ENCODE measurements at regions not wholly inside any gene's neighbourhood (a gene's known extent, or its start where the extent isn't known, plus 50 kb on each side); places are given as distances from the start of the nearest gene placed in this dataset.
"Not testable (repeated sequence)": the region's sequence is repeated elsewhere in the genome, so short reads cannot be mapped to it uniquely, and the experiment has no call there.

DNA sequence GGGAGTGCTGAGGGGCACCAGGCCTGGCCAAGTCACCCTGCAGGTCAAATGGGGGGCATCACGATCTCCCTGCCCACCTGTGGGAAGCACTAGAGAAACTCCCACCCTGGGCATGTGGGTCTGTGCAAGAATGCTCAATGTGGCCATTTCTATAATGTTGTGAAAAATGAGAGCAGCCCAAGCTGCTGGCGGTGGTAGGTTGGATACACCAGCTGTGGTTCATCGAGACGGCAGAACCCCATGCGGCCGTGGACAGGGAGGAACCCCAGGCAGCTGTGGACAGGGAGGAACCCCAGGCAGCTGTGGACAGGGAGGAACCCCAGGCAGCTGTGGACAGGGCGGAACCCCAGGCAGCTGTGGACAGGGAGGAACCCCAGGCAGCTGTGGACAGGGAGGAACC lies 129.1 kb downstream of the BRD1 start:
- not testable (repeated sequence) for H3K23ac ChIP-seq (ENCODE audit: low read depth, low read length, poor library complexity); H3K4me1 ChIP-seq (ENCODE audit: control insufficient read depth in 2 of 2, insufficient read depth in 1 of 2, low read depth in 1 of 2, low read length in 2 of 2); H3K9ac ChIP-seq (ENCODE audit: low read depth, low read length, poor library complexity); H3K4me3 ChIP-seq (ENCODE audit: low read length in 2 of 2); H3K36me3 ChIP-seq (replicated peaks in 1 of 2; ENCODE audit: control insufficient read depth in 2 of 2, insufficient read depth in 2 of 2, low read length in 2 of 2); H2AK5ac ChIP-seq (ENCODE audit: low read depth, low read length); H3K14ac ChIP-seq (ENCODE audit: low read length); H3K4ac ChIP-seq (ENCODE audit: low read length); H3K4me2 ChIP-seq (ENCODE audit: insufficient read depth, low read length, poor library complexity, severe bottlenecking); H3K27me3 ChIP-seq (ENCODE audit: control insufficient read depth in 3 of 3, insufficient read depth in 3 of 3, low read depth in 1 of 3, low read length in 3 of 3); H3K27ac ChIP-seq (replicated peaks; ENCODE audit: low read length); DNase-seq (ENCODE audit: low spot score); H2BK12ac ChIP-seq (ENCODE audit: low read length); H3K9me3 ChIP-seq (replicated peaks in 1 of 2; ENCODE audit: control insufficient read depth in 2 of 2, insufficient read depth in 1 of 2, low read depth in 1 of 2, low read length in 2 of 2); H4K8ac ChIP-seq (ENCODE audit: low read depth, low read length); H3K79me1 ChIP-seq (ENCODE audit: low read depth, low read length); H2AFZ ChIP-seq (ENCODE audit: low read length); H2BK120ac ChIP-seq (ENCODE audit: low read depth, low read length); H2BK5ac ChIP-seq (ENCODE audit: low read length); H2BK15ac ChIP-seq (ENCODE audit: low read length)
- H3K18ac ChIP-seq (ENCODE audit: low read length), result peak overlapping the region; percentile 49
- WGBS, 2 donors (ENCODE audit: extremely low coverage in 2 of 2, insufficient read length in 2 of 2, insufficient replicate concordance in 1 of 2), result no CpG with 5 or more reads among the region's 7 CpGs
- peak overlapping the region; percentile 64 for H4K91ac ChIP-seq (ENCODE audit: low read depth, low read length, poor library complexity)

DNA sequence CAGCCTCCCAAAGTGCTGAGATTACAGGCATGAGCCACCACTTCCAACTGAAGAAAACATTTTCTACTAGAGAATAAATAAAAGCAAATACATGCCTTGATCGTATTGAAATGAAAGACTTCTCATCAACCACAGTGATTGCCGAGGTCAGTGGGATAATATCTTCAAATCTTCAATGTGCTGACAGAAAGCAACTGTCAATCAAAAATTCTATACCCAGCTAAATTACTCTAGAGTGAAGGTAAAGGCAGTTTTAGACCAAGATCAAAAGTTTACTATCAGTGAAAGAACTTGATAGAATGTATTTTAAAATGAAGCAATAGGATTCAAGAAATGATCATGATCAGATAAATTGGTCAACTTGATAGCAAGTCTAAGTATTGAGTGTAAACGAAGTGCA lies 130.6 kb downstream of the BRD1 start:
- H2BK120ac ChIP-seq (ENCODE audit: low read depth, low read length), result no peak overlapping the region
- no peaks in the 10 kb centered on the region for H3K4me1 ChIP-seq (ENCODE audit: control insufficient read depth in 2 of 2, insufficient read depth in 1 of 2, low read depth in 1 of 2, low read length in 2 of 2)
- peaks cover 0 to 11% of the 10 kb centered on the region in 2 donors for H3K9me3 ChIP-seq (replicated peaks in 1 of 2; ENCODE audit: control insufficient read depth in 2 of 2, insufficient read depth in 1 of 2, low read depth in 1 of 2, low read length in 2 of 2)
- no peak overlapping the region for H2BK15ac ChIP-seq (ENCODE audit: low read length)
- H4K91ac ChIP-seq (ENCODE audit: low read depth, low read length, poor library complexity), result no peak overlapping the region
- H2AK5ac ChIP-seq (ENCODE audit: low read depth, low read length), result no peak overlapping the region
- H2BK5ac ChIP-seq (ENCODE audit: low read length), result no peak overlapping the region
- no peak overlapping the region for H2AFZ ChIP-seq (ENCODE audit: low read length)
- no peak overlapping the region for H3K14ac ChIP-seq (ENCODE audit: low read length)
- no peak overlapping the region for H3K18ac ChIP-seq (ENCODE audit: low read length)
- H3K23ac ChIP-seq (ENCODE audit: low read depth, low read length, poor library complexity), result no peak overlapping the region
- H3K9ac ChIP-seq (ENCODE audit: low read depth, low read length, poor library complexity), result no peak overlapping the region
- peaks cover 1% of the 10 kb centered on the region for H3K79me1 ChIP-seq (ENCODE audit: low read depth, low read length)
- H3K36me3 ChIP-seq (replicated peaks in 1 of 2; ENCODE audit: control insufficient read depth in 2 of 2, insufficient read depth in 2 of 2, low read length in 2 of 2), result peaks cover 0 to 2% of the 10 kb centered on the region in 2 donors
- DNase-seq (ENCODE audit: low spot score), result no peak
- H3K4me2 ChIP-seq (ENCODE audit: insufficient read depth, low read length, poor library complexity, severe bottlenecking), result no peak overlapping the region
- WGBS, 2 donors (ENCODE audit: extremely low coverage in 2 of 2, insufficient read length in 2 of 2, insufficient replicate concordance in 1 of 2), result no CpG with 5 or more reads among the region's 3 CpGs
- no peak overlapping the region for H2BK12ac ChIP-seq (ENCODE audit: low read length)
- H4K8ac ChIP-seq (ENCODE audit: low read depth, low read length), result no peak overlapping the region
- H3K4me3 ChIP-seq (ENCODE audit: low read length in 2 of 2), result no peak overlapping the region
- no peak overlapping the region for H3K27ac ChIP-seq (replicated peaks; ENCODE audit: low read length)
- H3K27me3 ChIP-seq (ENCODE audit: control insufficient read depth in 3 of 3, insufficient read depth in 3 of 3, low read depth in 1 of 3, low read length in 3 of 3), result no peaks in the 10 kb centered on the region
- no peak overlapping the region for H3K4ac ChIP-seq (ENCODE audit: low read length)

DNA sequence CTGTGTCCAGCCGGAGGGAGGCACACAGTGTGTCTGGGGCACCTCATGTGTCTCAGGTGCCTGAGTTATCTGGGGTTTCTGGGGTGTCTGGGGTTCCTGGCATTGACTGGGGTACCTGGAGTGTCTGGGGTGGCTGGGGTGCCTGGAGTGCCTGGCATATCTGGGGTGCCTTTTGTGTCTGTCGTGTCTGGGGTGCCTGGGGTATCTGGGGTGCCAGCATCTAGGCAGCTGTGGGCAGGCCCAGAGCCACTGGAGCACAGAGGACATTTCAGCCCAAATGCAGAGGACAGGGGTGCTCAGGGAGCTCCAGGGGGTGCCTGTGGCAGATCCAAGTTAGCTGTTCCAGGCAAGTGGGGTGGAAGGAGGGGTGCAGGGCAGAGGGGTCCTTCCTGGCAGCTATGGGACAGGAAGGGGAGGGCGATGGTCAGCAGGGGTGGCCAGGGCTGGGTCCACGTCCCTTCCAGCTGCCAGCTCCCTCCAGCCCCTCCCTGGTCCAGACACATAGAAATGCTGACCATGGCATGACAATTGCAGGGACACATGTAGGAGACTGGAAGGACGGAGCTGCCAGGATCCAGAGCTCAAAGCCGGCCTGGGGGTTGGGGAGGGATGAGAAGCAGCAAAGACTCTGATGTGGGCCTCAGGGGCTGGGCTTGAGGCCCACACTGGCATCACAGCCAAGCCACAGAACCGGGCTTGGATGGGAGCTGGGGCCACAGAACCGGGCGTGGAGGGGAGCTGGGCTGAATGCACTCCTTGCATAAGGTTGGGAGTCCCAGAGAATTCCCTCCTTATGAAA lies 133.0 kb downstream of the BRD1 start:
- peaks cover 0 to 1% (median 0%) of the 10 kb centered on the region in 3 experiments for H3K27me3 ChIP-seq (ENCODE audit: control insufficient read depth in 3 of 3, insufficient read depth in 3 of 3, low read depth in 1 of 3, low read length in 3 of 3)
- DNase-seq (ENCODE audit: low spot score), result no peak
- H3K79me1 ChIP-seq (ENCODE audit: low read depth, low read length), result peaks cover 4% of the 10 kb centered on the region
- H3K4me2 ChIP-seq (ENCODE audit: insufficient read depth, low read length, poor library complexity, severe bottlenecking), result no peak overlapping the region
- no peak overlapping the region for H3K27ac ChIP-seq (replicated peaks; ENCODE audit: low read length)
- no peak overlapping the region for H3K14ac ChIP-seq (ENCODE audit: low read length)
- H4K91ac ChIP-seq (ENCODE audit: low read depth, low read length, poor library complexity), result no peak overlapping the region
- no peak overlapping the region for H3K9ac ChIP-seq (ENCODE audit: low read depth, low read length, poor library complexity)
- no peak overlapping the region for H3K23ac ChIP-seq (ENCODE audit: low read depth, low read length, poor library complexity)
- peak overlapping the region; percentile 34 for H2AK5ac ChIP-seq (ENCODE audit: low read depth, low read length)
- no peak overlapping the region for H3K4me3 ChIP-seq (ENCODE audit: low read length in 2 of 2)
- H3K4me1 ChIP-seq (ENCODE audit: control insufficient read depth in 2 of 2, insufficient read depth in 1 of 2, low read depth in 1 of 2, low read length in 2 of 2), result no peaks in the 10 kb centered on the region
- H4K8ac ChIP-seq (ENCODE audit: low read depth, low read length), result no peak overlapping the region
- H2BK15ac ChIP-seq (ENCODE audit: low read length), result no peak overlapping the region
- H3K4ac ChIP-seq (ENCODE audit: low read length), result no peak overlapping the region
- WGBS, 2 donors (ENCODE audit: extremely low coverage in 2 of 2, insufficient read length in 2 of 2, insufficient replicate concordance in 1 of 2), result no CpG with 5 or more reads among the region's 9 CpGs
- H2BK12ac ChIP-seq (ENCODE audit: low read length), result no peak overlapping the region
- peaks cover 0 to 17% of the 10 kb centered on the region in 2 donors for H3K9me3 ChIP-seq (replicated peaks in 1 of 2; ENCODE audit: control insufficient read depth in 2 of 2, insufficient read depth in 1 of 2, low read depth in 1 of 2, low read length in 2 of 2)
- H3K36me3 ChIP-seq (replicated peaks in 1 of 2; ENCODE audit: control insufficient read depth in 2 of 2, insufficient read depth in 2 of 2, low read length in 2 of 2), result peaks cover 0 to 2% of the 10 kb centered on the region in 2 donors
- H3K18ac ChIP-seq (ENCODE audit: low read length), result peak overlapping the region; percentile 57
- H2BK120ac ChIP-seq (ENCODE audit: low read depth, low read length), result no peak overlapping the region
- H2AFZ ChIP-seq (ENCODE audit: low read length), result no peak overlapping the region
- no peak overlapping the region for H2BK5ac ChIP-seq (ENCODE audit: low read length)

DNA sequence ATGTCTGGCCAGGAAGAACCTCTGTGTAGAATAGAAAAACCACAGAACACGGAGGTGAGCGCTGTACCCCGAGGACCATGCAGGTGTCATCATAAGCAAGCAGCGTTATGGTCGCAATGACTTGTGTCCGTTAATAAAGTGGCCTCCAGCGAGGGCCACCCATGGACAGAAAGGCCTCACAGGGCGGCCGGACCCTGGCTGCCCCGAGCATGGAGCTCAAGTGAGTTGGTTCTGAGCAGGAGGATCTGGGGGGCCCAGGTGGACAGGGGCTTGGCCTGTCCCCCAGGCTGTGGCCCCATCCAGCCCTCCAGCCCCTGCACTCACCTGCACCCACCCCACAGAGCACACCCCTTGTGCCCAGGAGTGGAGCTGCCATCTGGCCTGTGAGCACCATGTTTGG lies 133.8 kb downstream of the BRD1 start:
- peaks cover 0 to 3% (median 0%) of the 10 kb centered on the region in 3 experiments for H3K27me3 ChIP-seq (ENCODE audit: control insufficient read depth in 3 of 3, insufficient read depth in 3 of 3, low read depth in 1 of 3, low read length in 3 of 3)
- no peak overlapping the region for H3K9ac ChIP-seq (ENCODE audit: low read depth, low read length, poor library complexity)
- H3K4me1 ChIP-seq (ENCODE audit: control insufficient read depth in 2 of 2, insufficient read depth in 1 of 2, low read depth in 1 of 2, low read length in 2 of 2), result no peaks in the 10 kb centered on the region
- H3K23ac ChIP-seq (ENCODE audit: low read depth, low read length, poor library complexity), result no peak overlapping the region
- H3K36me3 ChIP-seq (replicated peaks in 1 of 2; ENCODE audit: control insufficient read depth in 2 of 2, insufficient read depth in 2 of 2, low read length in 2 of 2), result peaks cover 0 to 2% of the 10 kb centered on the region in 2 donors
- no peak overlapping the region for H2BK15ac ChIP-seq (ENCODE audit: low read length)
- peak overlapping the region; percentile 48 for H3K18ac ChIP-seq (ENCODE audit: low read length)
- H4K8ac ChIP-seq (ENCODE audit: low read depth, low read length), result no peak overlapping the region
- peaks cover 4% of the 10 kb centered on the region for H3K79me1 ChIP-seq (ENCODE audit: low read depth, low read length)
- H3K4me2 ChIP-seq (ENCODE audit: insufficient read depth, low read length, poor library complexity, severe bottlenecking), result no peak overlapping the region
- no peak overlapping the region for H2AFZ ChIP-seq (ENCODE audit: low read length)
- H2AK5ac ChIP-seq (ENCODE audit: low read depth, low read length), result no peak overlapping the region
- no CpG with 5 or more reads among the region's 10 CpGs for WGBS, 2 donors (ENCODE audit: extremely low coverage in 2 of 2, insufficient read length in 2 of 2, insufficient replicate concordance in 1 of 2)
- H3K14ac ChIP-seq (ENCODE audit: low read length), result peak overlapping the region; percentile 17
- H4K91ac ChIP-seq (ENCODE audit: low read depth, low read length, poor library complexity), result no peak overlapping the region
- H2BK120ac ChIP-seq (ENCODE audit: low read depth, low read length), result no peak overlapping the region
- H3K4ac ChIP-seq (ENCODE audit: low read length), result no peak overlapping the region
- no peak overlapping the region for H2BK12ac ChIP-seq (ENCODE audit: low read length)
- H3K9me3 ChIP-seq (replicated peaks in 1 of 2; ENCODE audit: control insufficient read depth in 2 of 2, insufficient read depth in 1 of 2, low read depth in 1 of 2, low read length in 2 of 2), result peaks cover 0 to 17% of the 10 kb centered on the region in 2 donors
- H2BK5ac ChIP-seq (ENCODE audit: low read length), result no peak overlapping the region
- no peak overlapping the region for H3K27ac ChIP-seq (replicated peaks; ENCODE audit: low read length)
- H3K4me3 ChIP-seq (ENCODE audit: low read length in 2 of 2), result no peak overlapping the region
- no peak for DNase-seq (ENCODE audit: low spot score)
